Cardiac muscle cell (in vitro differentiated cells and primary cell): ENCODE measurements at regions not wholly inside any gene's neighbourhood (a gene's known extent, or its start where the extent isn't known, plus 50 kb on each side); places are given as distances from the start of the nearest gene placed in this dataset.
"Not testable (repeated sequence)": the region's sequence is repeated elsewhere in the genome, so short reads cannot be mapped to it uniquely, and the experiment has no call there.

Experiments
- DNase-seq, 2 donors: peaks; one replicate each; pipeline versions ENCODE4 v3.0.0 to v3.0.0-alpha.2; 2010 to 2017; ENCODE audit warnings: low read depth in 1 of 2, low spot score in 1 of 2
- H3K27ac ChIP-seq: fragments of 200-600 bp; sonication (generic); 2 replicates; pipeline ENCODE4 v1.5.1; 2016
- H3K27me3 ChIP-seq: fragments of 200-600 bp; sonication (generic); 2 replicates; pipeline ENCODE4 v1.6.0; 2016; ENCODE audit warnings: control low read depth
- H3K36me3 ChIP-seq: fragments of 200-600 bp; sonication (generic); 2 replicates; pipeline ENCODE4 v1.5.1; 2016; ENCODE audit warnings: control low read depth
- H3K4me1 ChIP-seq: fragments of 200-600 bp; sonication (generic); 2 replicates; pipeline ENCODE4 v1.8.1; 2017; ENCODE audit warnings: low read depth, mild to moderate bottlenecking, mixed run types
- H3K4me3 ChIP-seq: fragments of 200-600 bp; sonication (generic); 2 replicates; pipeline ENCODE4 v1.5.1; 2016; ENCODE audit warnings: mild to moderate bottlenecking
- H3K9me3 ChIP-seq: fragments of 200-600 bp; sonication (generic); 2 replicates; pipeline ENCODE4 v1.5.1; 2017; ENCODE audit warnings: low read depth, mild to moderate bottlenecking, control low read depth
- TF ChIP-seq, protein P1 (sequence below): IDR thresholded peaks from 2 replicates; pipeline ENCODE4 v1.5.1; 2012; ENCODE audit warnings: low read depth, mild to moderate bottlenecking, low read length

GRCh38 chr10:57053530-57053929, 692.5 kb upstream of the ZWINT start:
- Histone ChIP-seq H3K4me3 (no peak overlapping the region), H3K9me3 (no peaks in the 10 kb centered on the region), H3K27ac (no peak overlapping the region), H3K4me1 (no peaks in the 10 kb centered on the region), H3K27me3 (no peaks in the 10 kb centered on the region), H3K36me3 (no peaks in the 10 kb centered on the region)
- DNase-seq: no peak
- TF ChIP-seq, protein P1, sequence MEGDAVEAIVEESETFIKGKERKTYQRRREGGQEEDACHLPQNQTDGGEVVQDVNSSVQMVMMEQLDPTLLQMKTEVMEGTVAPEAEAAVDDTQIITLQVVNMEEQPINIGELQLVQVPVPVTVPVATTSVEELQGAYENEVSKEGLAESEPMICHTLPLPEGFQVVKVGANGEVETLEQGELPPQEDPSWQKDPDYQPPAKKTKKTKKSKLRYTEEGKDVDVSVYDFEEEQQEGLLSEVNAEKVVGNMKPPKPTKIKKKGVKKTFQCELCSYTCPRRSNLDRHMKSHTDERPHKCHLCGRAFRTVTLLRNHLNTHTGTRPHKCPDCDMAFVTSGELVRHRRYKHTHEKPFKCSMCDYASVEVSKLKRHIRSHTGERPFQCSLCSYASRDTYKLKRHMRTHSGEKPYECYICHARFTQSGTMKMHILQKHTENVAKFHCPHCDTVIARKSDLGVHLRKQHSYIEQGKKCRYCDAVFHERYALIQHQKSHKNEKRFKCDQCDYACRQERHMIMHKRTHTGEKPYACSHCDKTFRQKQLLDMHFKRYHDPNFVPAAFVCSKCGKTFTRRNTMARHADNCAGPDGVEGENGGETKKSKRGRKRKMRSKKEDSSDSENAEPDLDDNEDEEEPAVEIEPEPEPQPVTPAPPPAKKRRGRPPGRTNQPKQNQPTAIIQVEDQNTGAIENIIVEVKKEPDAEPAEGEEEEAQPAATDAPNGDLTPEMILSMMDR: no peak

- no peaks in the 10 kb centered on the region for H3K27me3 ChIP-seq
- TF ChIP-seq, protein P1: no peak
- peak overlapping the region; percentile 54 for H3K27ac ChIP-seq
- no peaks in the 10 kb centered on the region for H3K36me3 ChIP-seq
- H3K9me3 ChIP-seq: no peaks in the 10 kb centered on the region
- no peak overlapping the region for H3K4me3 ChIP-seq
- DNase-seq: no peak
- H3K4me1 ChIP-seq: peaks cover 8% of the 10 kb centered on the region
Measured at GRCh38 chr10:57049096-57049495, 688.0 kb upstream of the ZWINT start.

- Histone ChIP-seq H3K27ac (no peak overlapping the region), H3K36me3 (no peaks in the 10 kb centered on the region), H3K4me1 (no peaks in the 10 kb centered on the region), H3K27me3 (no peaks in the 10 kb centered on the region), H3K4me3 (no peak overlapping the region), H3K9me3 (no peaks in the 10 kb centered on the region)
- DNase-seq: no peak
- TF ChIP-seq, protein P1: no peak
Measured at GRCh38 chr10:57038531-57038930, 677.5 kb upstream of the ZWINT start.

GRCh38 chr10:57035310-57035709, 674.3 kb upstream of the ZWINT start:
- H3K9me3 ChIP-seq: no peaks in the 10 kb centered on the region
- H3K4me1 ChIP-seq: no peaks in the 10 kb centered on the region
- H3K36me3 ChIP-seq: no peaks in the 10 kb centered on the region
- TF ChIP-seq, protein P1: no peak
- H3K4me3 ChIP-seq: no peak overlapping the region
- H3K27ac ChIP-seq: no peak overlapping the region
- DNase-seq: no peak
- no peaks in the 10 kb centered on the region for H3K27me3 ChIP-seq

DNA sequence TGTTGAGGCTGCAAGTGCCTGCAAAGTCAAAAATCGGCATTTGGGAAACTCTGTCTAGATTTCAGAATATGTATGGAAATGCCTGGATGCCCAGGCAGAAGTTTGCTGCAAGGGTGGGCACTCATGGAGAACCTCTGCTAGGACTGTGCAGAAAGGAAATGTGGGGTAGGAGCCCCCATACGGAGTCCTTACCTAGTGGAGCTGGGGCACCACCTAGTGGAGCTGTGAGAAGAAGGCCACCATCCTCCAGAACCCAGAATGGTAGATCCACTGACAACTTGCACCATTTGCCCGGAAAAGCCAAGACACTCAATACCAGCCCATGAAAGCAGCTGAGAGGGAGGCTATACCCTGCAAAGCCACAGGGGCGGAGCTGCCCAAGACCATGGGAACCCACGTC, 671.2 kb upstream of the ZWINT start:
- not testable (repeated sequence) for H3K9me3 ChIP-seq, H3K27me3 ChIP-seq, H3K4me3 ChIP-seq, H3K36me3 ChIP-seq, DNase-seq, H3K4me1 ChIP-seq, H3K27ac ChIP-seq

- Histone ChIP-seq H3K27ac (no peak overlapping the region), H3K9me3 (no peaks in the 10 kb centered on the region), H3K27me3 (no peaks in the 10 kb centered on the region), H3K36me3 (no peaks in the 10 kb centered on the region), H3K4me1 (no peaks in the 10 kb centered on the region), H3K4me3 (no peak overlapping the region)
- no peak for DNase-seq
- TF ChIP-seq, protein P1: no peak
Measured at GRCh38 chr10:57031346-57031745, 670.3 kb upstream of the ZWINT start.
